Coronary artery (tissue), 2 donors: ENCODE measurements at regions not wholly inside any gene's neighbourhood (a gene's known extent, or its start where the extent isn't known, plus 50 kb on each side); places are given as distances from the start of the nearest gene placed in this dataset.
"Not testable (repeated sequence)": the region's sequence is repeated elsewhere in the genome, so short reads cannot be mapped to it uniquely, and the experiment has no call there.

ENCODE experiments used
- DNase-seq: peaks from one replicate; pipeline ENCODE4 v3.0.0-alpha.2; 2017; ENCODE audit warnings: low spot score
- H3K27ac ChIP-seq, 2 donors: fragments of 200-600 bp; sonication (generic); one replicate each; pipeline ENCODE4 v1.5.1; 2016 to 2019
- H3K4me3 ChIP-seq: fragments of 200-600 bp; sonication (generic); 2 replicates; pipeline ENCODE4 v1.5.1; 2016; ENCODE audit warnings: mild to moderate bottlenecking, moderate library complexity
- TF ChIP-seq, protein P1 (sequence below): fragments of 200-600 bp; sonication (generic); IDR thresholded peaks from one replicate; pipeline ENCODE4 v1.5.1; 2019; ENCODE audit warnings: antibody characterized with exemption

DNA sequence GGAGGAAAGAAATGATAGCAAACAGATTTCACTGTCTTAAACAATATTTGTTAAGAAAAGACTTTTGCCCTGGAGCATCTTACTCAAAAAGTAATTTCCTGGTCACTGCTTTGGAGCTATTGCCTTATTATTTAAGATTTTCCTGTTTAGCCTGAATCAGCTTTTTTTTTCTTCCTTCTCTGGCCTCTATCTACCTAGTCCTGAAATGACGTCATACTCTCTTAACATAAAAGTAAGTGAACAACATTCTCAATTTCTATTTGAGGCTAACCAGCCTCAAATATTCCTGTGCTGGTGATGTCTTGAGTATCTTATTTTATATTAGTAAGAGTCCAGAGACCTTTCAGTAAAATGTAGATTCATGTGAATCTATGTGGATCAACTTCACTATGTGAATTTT is 221.9 kb upstream of the ALCAM start:
- H3K27ac ChIP-seq = no peak overlapping the region
- DNase-seq = no peak
- TF ChIP-seq, protein P1, sequence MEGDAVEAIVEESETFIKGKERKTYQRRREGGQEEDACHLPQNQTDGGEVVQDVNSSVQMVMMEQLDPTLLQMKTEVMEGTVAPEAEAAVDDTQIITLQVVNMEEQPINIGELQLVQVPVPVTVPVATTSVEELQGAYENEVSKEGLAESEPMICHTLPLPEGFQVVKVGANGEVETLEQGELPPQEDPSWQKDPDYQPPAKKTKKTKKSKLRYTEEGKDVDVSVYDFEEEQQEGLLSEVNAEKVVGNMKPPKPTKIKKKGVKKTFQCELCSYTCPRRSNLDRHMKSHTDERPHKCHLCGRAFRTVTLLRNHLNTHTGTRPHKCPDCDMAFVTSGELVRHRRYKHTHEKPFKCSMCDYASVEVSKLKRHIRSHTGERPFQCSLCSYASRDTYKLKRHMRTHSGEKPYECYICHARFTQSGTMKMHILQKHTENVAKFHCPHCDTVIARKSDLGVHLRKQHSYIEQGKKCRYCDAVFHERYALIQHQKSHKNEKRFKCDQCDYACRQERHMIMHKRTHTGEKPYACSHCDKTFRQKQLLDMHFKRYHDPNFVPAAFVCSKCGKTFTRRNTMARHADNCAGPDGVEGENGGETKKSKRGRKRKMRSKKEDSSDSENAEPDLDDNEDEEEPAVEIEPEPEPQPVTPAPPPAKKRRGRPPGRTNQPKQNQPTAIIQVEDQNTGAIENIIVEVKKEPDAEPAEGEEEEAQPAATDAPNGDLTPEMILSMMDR = no peak
- H3K4me3 ChIP-seq = no peak overlapping the region

- Histone ChIP-seq H3K4me3 (no peak overlapping the region), H3K27ac (no peak overlapping the region)
- DNase-seq = no peak
- TF ChIP-seq, protein P1 = no peak
Observed at GRCh38 chr3:105145511-105145910, 221.2 kb upstream of the ALCAM start.

DNA sequence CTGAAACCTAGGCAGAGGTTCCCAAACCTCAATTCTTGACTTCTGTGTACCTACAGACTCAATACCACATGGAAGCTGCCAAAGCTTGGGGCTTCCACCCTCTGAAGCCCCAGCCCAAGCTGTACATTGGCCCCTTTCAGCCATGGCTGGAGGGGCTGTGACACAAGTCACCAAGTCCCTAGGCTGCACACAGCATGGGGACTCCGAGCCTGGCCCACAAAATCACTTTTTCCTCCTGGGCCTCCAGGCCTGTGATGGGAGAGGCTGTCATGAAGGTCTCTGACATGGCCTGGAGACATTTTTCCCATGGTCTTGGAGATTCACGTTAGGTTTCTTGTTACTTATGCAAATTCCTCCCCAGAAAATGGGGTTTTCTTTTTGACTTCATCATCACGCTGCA is 217.5 kb upstream of the ALCAM start:
- not testable (repeated sequence) for DNase-seq, H3K27ac ChIP-seq, H3K4me3 ChIP-seq

DNA sequence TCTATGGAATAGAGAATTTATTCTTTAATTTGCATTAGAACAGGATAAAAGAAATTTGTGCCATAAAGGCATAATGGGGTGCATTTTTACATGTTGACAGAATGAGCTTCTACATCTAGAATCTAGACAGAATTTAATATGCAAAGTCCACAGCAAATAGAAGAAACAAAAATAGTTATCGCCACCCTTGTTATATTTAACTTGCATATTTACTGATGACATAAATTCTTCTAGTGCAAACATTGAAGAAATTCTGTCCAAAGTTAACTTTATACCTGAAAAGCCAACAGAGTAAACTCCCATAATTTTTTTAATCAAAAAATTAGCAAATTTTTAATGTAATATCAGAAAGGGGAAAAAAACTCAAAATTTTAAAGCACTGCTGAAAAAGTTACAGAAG is 213.7 kb upstream of the ALCAM start:
- DNase-seq = no peak
- Histone ChIP-seq H3K27ac (no peak overlapping the region), H3K4me3 (no peak overlapping the region)
- TF ChIP-seq, protein P1 = no peak

DNA sequence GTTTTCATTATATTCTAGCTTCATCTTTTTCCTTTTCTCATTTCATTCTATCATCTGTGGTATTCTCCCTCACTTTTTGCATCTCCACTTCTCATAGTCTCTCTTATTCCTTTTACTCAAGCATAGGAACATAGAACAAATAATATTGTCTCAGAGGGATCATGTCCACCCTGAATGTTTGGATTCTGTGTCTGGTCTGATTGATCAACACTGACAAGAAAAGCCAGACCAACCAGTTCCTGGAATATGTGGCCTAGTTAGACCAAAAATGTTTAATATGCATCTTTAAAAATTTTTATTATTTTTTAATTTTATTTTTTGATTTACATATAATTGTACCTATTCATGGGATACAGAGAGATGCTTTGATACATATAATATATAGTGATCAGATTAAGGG is 212.0 kb upstream of the ALCAM start:
- no peak for DNase-seq
- Histone ChIP-seq H3K27ac (no peak overlapping the region), H3K4me3 (no peak overlapping the region)
- TF ChIP-seq, protein P1 = no peak

- TF ChIP-seq, protein P1 = no peak
- Histone ChIP-seq H3K4me3 (no peak overlapping the region), H3K27ac (no peak overlapping the region)
- DNase-seq = no peak
Observed at GRCh38 chr3:105157067-105157765, 209.5 kb upstream of the ALCAM start.

GRCh38 chr3:105157766-105158085 is 209.0 kb upstream of the ALCAM start:
- Histone ChIP-seq H3K4me3 (no peak overlapping the region), H3K27ac (no peak overlapping the region)
- TF ChIP-seq, protein P1 = no peak
- DNase-seq = no peak
